ENCODE measurements at regions not wholly inside any gene's neighbourhood (a gene's known extent, or its start where the extent isn't known, plus 50 kb on each side); places are given as distances from the start of the nearest gene placed in this dataset.

DNA sequence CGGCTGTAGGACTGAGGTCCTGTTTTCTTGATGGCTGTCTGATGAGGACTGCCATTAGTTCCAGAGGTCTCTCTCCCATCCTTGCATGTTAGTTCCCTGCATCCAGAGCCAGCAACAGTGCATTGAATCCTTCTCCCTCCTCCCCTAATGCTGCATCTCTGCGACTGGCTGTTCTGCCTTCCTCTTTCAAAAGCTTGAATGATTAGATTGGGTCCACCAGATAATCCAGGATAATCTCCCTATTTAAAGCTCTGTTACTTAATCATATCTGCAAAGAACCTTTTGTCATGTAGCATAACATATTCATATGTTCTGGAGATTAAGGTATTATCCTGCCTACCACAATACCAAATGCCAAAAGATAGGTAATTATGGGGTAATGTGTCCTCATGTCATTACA lies 377.5 kb downstream of the GPATCH2 start:
- Histone ChIP-seq H3K4me2 (ENCODE audit: low read length) (no peak overlapping the region), H3K9ac (ENCODE audit: low read length) (no peak overlapping the region), H3K27me3 (ENCODE audit: insufficient read depth, low read length) (no peaks in the 10 kb centered on the region), H2AFZ (ENCODE audit: low read depth, low read length) (no peak overlapping the region), H4K20me1 (ENCODE audit: insufficient read depth, low read length) (no peaks in the 10 kb centered on the region), H3K36me3 (ENCODE audit: insufficient read depth, low read length) (no peaks in the 10 kb centered on the region), H3K9me3 (ENCODE audit: insufficient read depth, low read depth, low read length) (no peaks in the 10 kb centered on the region), H3K4me3 (ENCODE audit: insufficient read depth, low read depth, low read length) (no peak overlapping the region), H3K79me2 (ENCODE audit: insufficient read depth, low read length) (no peaks in the 10 kb centered on the region), H3K27ac (ENCODE audit: low read depth, low read length) (no peak overlapping the region), H3K4me1 (ENCODE audit: insufficient read depth, low read length) (no peaks in the 10 kb centered on the region)
- DNase-seq (ENCODE audit: low read depth) (no peak), FAIRE-seq (no peak)
- H3K4me1 Mint-ChIP-seq (ENCODE audit: low read depth, unreplicated experiment), result no peaks in the 10 kb centered on the region
- no peaks in the 10 kb centered on the region for H3K9me3 Mint-ChIP-seq (ENCODE audit: unreplicated experiment)
- H3K4me3 Mint-ChIP-seq (ENCODE audit: unreplicated experiment), result no peak overlapping the region
- H3K36me3 Mint-ChIP-seq (ENCODE audit: low read depth, unreplicated experiment), result no peaks in the 10 kb centered on the region
- H3K27me3 Mint-ChIP-seq (ENCODE audit: low read depth, unreplicated experiment), result no peaks in the 10 kb centered on the region
- TF ChIP-seq EZH2 (IDR thresholded peaks at IDR 0.05; ENCODE audit: insufficient read depth, low read length), result no peak
- TF ChIP-seq, protein P1, sequence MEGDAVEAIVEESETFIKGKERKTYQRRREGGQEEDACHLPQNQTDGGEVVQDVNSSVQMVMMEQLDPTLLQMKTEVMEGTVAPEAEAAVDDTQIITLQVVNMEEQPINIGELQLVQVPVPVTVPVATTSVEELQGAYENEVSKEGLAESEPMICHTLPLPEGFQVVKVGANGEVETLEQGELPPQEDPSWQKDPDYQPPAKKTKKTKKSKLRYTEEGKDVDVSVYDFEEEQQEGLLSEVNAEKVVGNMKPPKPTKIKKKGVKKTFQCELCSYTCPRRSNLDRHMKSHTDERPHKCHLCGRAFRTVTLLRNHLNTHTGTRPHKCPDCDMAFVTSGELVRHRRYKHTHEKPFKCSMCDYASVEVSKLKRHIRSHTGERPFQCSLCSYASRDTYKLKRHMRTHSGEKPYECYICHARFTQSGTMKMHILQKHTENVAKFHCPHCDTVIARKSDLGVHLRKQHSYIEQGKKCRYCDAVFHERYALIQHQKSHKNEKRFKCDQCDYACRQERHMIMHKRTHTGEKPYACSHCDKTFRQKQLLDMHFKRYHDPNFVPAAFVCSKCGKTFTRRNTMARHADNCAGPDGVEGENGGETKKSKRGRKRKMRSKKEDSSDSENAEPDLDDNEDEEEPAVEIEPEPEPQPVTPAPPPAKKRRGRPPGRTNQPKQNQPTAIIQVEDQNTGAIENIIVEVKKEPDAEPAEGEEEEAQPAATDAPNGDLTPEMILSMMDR (IDR thresholded peaks at IDR 0.05; ENCODE audit: insufficient read depth, low read depth, low read length), result no peak
- no peak overlapping the region for H3K27ac Mint-ChIP-seq (ENCODE audit: unreplicated experiment)

DNA sequence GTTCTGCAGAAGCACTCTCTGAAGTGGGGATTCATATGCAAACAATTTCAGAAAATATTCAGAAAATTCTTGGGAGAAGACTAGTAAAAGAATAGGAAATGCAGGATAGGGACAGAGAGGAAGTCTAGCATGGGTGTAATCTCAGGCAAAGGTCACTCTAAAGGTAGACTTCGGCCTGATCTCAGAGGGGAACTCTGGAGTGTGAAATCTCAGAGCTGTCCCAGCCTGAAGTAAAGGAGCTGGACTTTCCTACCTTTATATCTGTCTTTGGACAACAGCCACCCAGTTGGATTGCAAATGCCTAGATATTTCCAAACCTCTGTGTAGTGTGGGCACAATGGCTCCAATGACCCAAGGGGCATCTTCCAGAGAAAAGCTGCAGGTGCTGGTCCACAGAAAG lies 379.8 kb downstream of the GPATCH2 start:
- no peak overlapping the region for H3K4me3 ChIP-seq (ENCODE audit: insufficient read depth, low read depth, low read length)
- no peaks in the 10 kb centered on the region for H3K36me3 ChIP-seq (ENCODE audit: insufficient read depth, low read length)
- no peak overlapping the region for H3K27ac ChIP-seq (ENCODE audit: low read depth, low read length)
- H3K9ac ChIP-seq (ENCODE audit: low read length), result no peak overlapping the region
- no peaks in the 10 kb centered on the region for H3K4me1 ChIP-seq (ENCODE audit: insufficient read depth, low read length)
- no peaks in the 10 kb centered on the region for H3K79me2 ChIP-seq (ENCODE audit: insufficient read depth, low read length)
- Mint-ChIP-seq H3K4me3 (ENCODE audit: unreplicated experiment) (no peak overlapping the region), H3K27ac (ENCODE audit: unreplicated experiment) (no peak overlapping the region), H3K9me3 (ENCODE audit: unreplicated experiment) (no peaks in the 10 kb centered on the region), H3K36me3 (ENCODE audit: low read depth, unreplicated experiment) (no peaks in the 10 kb centered on the region), H3K4me1 (ENCODE audit: low read depth, unreplicated experiment) (no peaks in the 10 kb centered on the region), H3K27me3 (ENCODE audit: low read depth, unreplicated experiment) (no peaks in the 10 kb centered on the region)
- FAIRE-seq (no peak), DNase-seq (ENCODE audit: low read depth) (no peak)
- H3K9me3 ChIP-seq (ENCODE audit: insufficient read depth, low read depth, low read length), result no peaks in the 10 kb centered on the region
- H3K4me2 ChIP-seq (ENCODE audit: low read length), result no peak overlapping the region
- H3K27me3 ChIP-seq (ENCODE audit: insufficient read depth, low read length), result no peaks in the 10 kb centered on the region
- TF ChIP-seq EZH2 (IDR thresholded peaks at IDR 0.05; ENCODE audit: insufficient read depth, low read length), result no peak
- TF ChIP-seq, protein P1 (IDR thresholded peaks at IDR 0.05; ENCODE audit: insufficient read depth, low read depth, low read length), result no peak
- no peak overlapping the region for H2AFZ ChIP-seq (ENCODE audit: low read depth, low read length)
- H4K20me1 ChIP-seq (ENCODE audit: insufficient read depth, low read length), result no peaks in the 10 kb centered on the region

DNA sequence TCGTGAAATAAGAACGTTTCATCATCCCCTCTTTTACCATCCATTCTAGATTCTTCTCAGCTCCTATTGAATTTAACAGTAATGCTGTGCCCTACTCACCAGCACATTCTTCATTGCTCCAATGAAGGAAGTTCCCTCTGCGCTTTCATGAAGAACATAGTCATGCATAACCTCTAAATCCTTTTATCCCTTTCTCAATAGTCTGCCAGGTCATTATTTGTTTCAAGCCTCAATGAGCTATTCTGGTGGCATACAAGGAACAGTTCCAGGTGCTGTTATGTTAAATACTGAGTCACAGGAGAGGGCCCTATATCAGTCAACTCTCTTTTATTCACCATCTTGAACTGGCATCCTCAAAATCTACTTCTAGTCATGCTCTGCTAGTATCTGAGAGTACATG lies 381.0 kb downstream of the GPATCH2 start:
- Histone ChIP-seq H2AFZ (ENCODE audit: low read depth, low read length) (no peak overlapping the region), H3K4me1 (ENCODE audit: insufficient read depth, low read length) (no peaks in the 10 kb centered on the region), H3K27ac (ENCODE audit: low read depth, low read length) (no peak overlapping the region), H3K9ac (ENCODE audit: low read length) (no peak overlapping the region), H3K4me2 (ENCODE audit: low read length) (no peak overlapping the region), H4K20me1 (ENCODE audit: insufficient read depth, low read length) (no peaks in the 10 kb centered on the region), H3K27me3 (ENCODE audit: insufficient read depth, low read length) (no peaks in the 10 kb centered on the region), H3K4me3 (ENCODE audit: insufficient read depth, low read depth, low read length) (no peak overlapping the region), H3K79me2 (ENCODE audit: insufficient read depth, low read length) (no peaks in the 10 kb centered on the region), H3K9me3 (ENCODE audit: insufficient read depth, low read depth, low read length) (no peaks in the 10 kb centered on the region), H3K36me3 (ENCODE audit: insufficient read depth, low read length) (no peaks in the 10 kb centered on the region)
- Mint-ChIP-seq H3K9me3 (ENCODE audit: unreplicated experiment) (no peaks in the 10 kb centered on the region), H3K4me3 (ENCODE audit: unreplicated experiment) (no peak overlapping the region), H3K27ac (ENCODE audit: unreplicated experiment) (no peak overlapping the region), H3K27me3 (ENCODE audit: low read depth, unreplicated experiment) (no peaks in the 10 kb centered on the region), H3K4me1 (ENCODE audit: low read depth, unreplicated experiment) (no peaks in the 10 kb centered on the region), H3K36me3 (ENCODE audit: low read depth, unreplicated experiment) (no peaks in the 10 kb centered on the region)
- no peak for DNase-seq (ENCODE audit: low read depth)
- FAIRE-seq, result no peak
- no peak for TF ChIP-seq EZH2 (IDR thresholded peaks at IDR 0.05; ENCODE audit: insufficient read depth, low read length)
- TF ChIP-seq, protein P1 (IDR thresholded peaks at IDR 0.05; ENCODE audit: insufficient read depth, low read depth, low read length), result no peak
